ENCODE measurements at regions not wholly inside any gene's neighbourhood (a gene's known extent, or its start where the extent isn't known, plus 50 kb on each side); places are given as distances from the start of the nearest gene placed in this dataset.

DNA sequence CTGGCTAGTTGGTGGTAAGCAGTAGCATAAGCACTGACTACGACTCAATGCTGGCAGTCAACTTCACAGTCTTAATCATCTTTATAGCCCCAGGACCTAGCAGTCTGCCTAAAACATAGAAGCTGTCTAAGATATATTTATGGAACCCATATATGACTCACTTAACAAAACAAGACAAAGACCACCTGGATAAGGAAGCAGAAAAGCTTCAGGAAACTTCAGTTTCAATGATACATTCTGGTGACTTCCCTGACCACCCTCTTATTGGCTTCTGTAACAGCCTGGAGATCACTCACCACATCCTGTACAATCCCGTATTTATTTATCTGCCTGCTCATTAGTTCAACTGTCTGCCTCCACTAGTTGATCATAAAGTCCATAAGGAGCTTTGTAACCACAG lies 95.5 kb downstream of the PMP22 start:
- no peak for FAIRE-seq
- in situ Hi-C loops (cut with MboI) = no loop called here

More for the DNA sequence above, 95.5 kb downstream of the PMP22 start:
- H3K36me3 ChIP-seq (ENCODE audit: control insufficient read depth, insufficient read depth, low read length) = no peaks in the 10 kb centered on the region
- no TSS peak for BruUV-seq (replicated peaks)
- no peaks in the 10 kb centered on the region for H3K4me1 ChIP-seq (replicated peaks in 1 of 2; ENCODE audit: control insufficient read depth in 2 of 2, insufficient read depth in 2 of 2, low read length in 2 of 2)
- TF ChIP-seq, protein P1, sequence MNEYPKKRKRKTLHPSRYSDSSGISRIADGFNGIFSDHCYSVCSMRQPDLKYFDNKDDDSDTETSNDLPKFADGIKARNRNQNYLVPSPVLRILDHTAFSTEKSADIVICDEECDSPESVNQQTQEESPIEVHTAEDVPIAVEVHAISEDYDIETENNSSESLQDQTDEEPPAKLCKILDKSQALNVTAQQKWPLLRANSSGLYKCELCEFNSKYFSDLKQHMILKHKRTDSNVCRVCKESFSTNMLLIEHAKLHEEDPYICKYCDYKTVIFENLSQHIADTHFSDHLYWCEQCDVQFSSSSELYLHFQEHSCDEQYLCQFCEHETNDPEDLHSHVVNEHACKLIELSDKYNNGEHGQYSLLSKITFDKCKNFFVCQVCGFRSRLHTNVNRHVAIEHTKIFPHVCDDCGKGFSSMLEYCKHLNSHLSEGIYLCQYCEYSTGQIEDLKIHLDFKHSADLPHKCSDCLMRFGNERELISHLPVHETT (CRISPR knock-in tag; conservative IDR thresholded peaks at IDR 0.05 in 1 of 2, IDR thresholded peaks at IDR 0.05 in 1 of 2) = no peak
- TF ChIP-seq IRF2 (CRISPR knock-in tag; IDR thresholded peaks at IDR 0.05) (no peak), POU5F1 (IDR thresholded peaks at IDR 0.05; ENCODE audit: borderline replicate concordance, low read depth, low read length, partially characterized antibody) (no peak), THRAP3 (IDR thresholded peaks at IDR 0.05; ENCODE audit: borderline replicate concordance) (no peak), TRIM24 (IDR thresholded peaks at IDR 0.05) (no peak), ZNF175 (CRISPR knock-in tag; IDR thresholded peaks at IDR 0.05; ENCODE audit: low read depth) (no peak), ZBTB7A (IDR thresholded peaks at IDR 0.05; ENCODE audit: borderline replicate concordance, control insufficient read depth, low read depth, low read length) (no peak), BRD9 (IDR thresholded peaks at IDR 0.05; ENCODE audit: low read depth, partially characterized antibody) (no peak), ZNF217 (CRISPR knock-in tag; IDR thresholded peaks at IDR 0.05) (no peak), ADNP (tag; IDR thresholded peaks at IDR 0.05) (no peak), STAG1 (CRISPR knock-in tag; IDR thresholded peaks at IDR 0.05; ENCODE audit: borderline replicate concordance) (no peak), FOXA3 (CRISPR knock-in tag; conservative IDR thresholded peaks at IDR 0.05 in 1 of 2, IDR thresholded peaks at IDR 0.05 in 1 of 2) (no peak), ZNF184 (CRISPR knock-in tag; IDR thresholded peaks at IDR 0.05) (no peak), TGIF2 (CRISPR knock-in tag; IDR thresholded peaks at IDR 0.05) (no peak)
- TF ChIP-seq, protein P2, sequence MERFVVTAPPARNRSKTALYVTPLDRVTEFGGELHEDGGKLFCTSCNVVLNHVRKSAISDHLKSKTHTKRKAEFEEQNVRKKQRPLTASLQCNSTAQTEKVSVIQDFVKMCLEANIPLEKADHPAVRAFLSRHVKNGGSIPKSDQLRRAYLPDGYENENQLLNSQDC (CRISPR knock-in tag; IDR thresholded peaks at IDR 0.05) = no peak
- TF ChIP-seq, protein P3, sequence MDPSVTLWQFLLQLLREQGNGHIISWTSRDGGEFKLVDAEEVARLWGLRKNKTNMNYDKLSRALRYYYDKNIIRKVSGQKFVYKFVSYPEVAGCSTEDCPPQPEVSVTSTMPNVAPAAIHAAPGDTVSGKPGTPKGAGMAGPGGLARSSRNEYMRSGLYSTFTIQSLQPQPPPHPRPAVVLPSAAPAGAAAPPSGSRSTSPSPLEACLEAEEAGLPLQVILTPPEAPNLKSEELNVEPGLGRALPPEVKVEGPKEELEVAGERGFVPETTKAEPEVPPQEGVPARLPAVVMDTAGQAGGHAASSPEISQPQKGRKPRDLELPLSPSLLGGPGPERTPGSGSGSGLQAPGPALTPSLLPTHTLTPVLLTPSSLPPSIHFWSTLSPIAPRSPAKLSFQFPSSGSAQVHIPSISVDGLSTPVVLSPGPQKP (CRISPR knock-in tag; IDR thresholded peaks at IDR 0.05) = no peak
- TF ChIP-seq, protein P4, sequence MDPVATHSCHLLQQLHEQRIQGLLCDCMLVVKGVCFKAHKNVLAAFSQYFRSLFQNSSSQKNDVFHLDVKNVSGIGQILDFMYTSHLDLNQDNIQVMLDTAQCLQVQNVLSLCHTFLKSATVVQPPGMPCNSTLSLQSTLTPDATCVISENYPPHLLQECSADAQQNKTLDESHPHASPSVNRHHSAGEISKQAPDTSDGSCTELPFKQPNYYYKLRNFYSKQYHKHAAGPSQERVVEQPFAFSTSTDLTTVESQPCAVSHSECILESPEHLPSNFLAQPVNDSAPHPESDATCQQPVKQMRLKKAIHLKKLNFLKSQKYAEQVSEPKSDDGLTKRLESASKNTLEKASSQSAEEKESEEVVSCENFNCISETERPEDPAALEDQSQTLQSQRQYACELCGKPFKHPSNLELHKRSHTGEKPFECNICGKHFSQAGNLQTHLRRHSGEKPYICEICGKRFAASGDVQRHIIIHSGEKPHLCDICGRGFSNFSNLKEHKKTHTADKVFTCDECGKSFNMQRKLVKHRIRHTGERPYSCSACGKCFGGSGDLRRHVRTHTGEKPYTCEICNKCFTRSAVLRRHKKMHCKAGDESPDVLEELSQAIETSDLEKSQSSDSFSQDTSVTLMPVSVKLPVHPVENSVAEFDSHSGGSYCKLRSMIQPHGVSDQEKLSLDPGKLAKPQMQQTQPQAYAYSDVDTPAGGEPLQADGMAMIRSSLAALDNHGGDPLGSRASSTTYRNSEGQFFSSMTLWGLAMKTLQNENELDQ (CRISPR knock-in tag; IDR thresholded peaks at IDR 0.05; ENCODE audit: borderline replicate concordance) = no peak
- WGBS (ENCODE audit: insufficient coverage, low coverage, missing lambda C conversion rate) = 26% methylated on average over 2 of the region's 2 CpGs
- no peaks in the 10 kb centered on the region for H4K20me1 ChIP-seq (replicated peaks; ENCODE audit: control insufficient read depth, insufficient read depth, low read length)
- DNase-seq (ENCODE audit: extremely low read depth in 1 of 4, low spot score in 3 of 4) (no peak), ATAC-seq (no peak)
- intact Hi-C loops (cut with micrococcal nuclease) = loop anchor here (5.0 kb wide), 1 partner anchor 43 kb away; no protein-coding TSS in a partner anchor
- H3K9me1 ChIP-seq (ENCODE audit: control insufficient read depth, insufficient read depth, low read length) = no peaks in the 10 kb centered on the region
- no peak overlapping the region for H3K9ac ChIP-seq (ENCODE audit: insufficient read depth in 1 of 2, low read depth in 2 of 2, low read length in 2 of 2)
- no peaks in the 10 kb centered on the region; a peak in 1 of 5 replicates for H3K27me3 ChIP-seq (ENCODE audit: control insufficient read depth in 2 of 2, insufficient read depth in 2 of 2, low read length in 2 of 2)
- no peak overlapping the region for H3K27ac ChIP-seq (ENCODE audit: extremely low read depth, low read depth, low read length)
- no peak overlapping the region for H3K4me2 ChIP-seq (ENCODE audit: insufficient read depth, low read length)
- no peak overlapping the region for H3K4me3 ChIP-seq
- H3K9me3 ChIP-seq (replicated peaks; ENCODE audit: control insufficient read depth, insufficient read depth, low read depth, low read length) = no peaks in the 10 kb centered on the region
- H3K79me2 ChIP-seq (ENCODE audit: control insufficient read depth, insufficient read depth, low read length) = no peaks in the 10 kb centered on the region
- POLR2A ChIA-PET = no interaction called here
- CTCF ChIA-PET (ENCODE audit: low intra/inter-chr PET ratio) = no interaction called here
- no peak overlapping the region for H2AFZ ChIP-seq (ENCODE audit: low read depth, low read length)
